Caco-2 (cell line): ENCODE measurements at regions not wholly inside any gene's neighbourhood (a gene's known extent, or its start where the extent isn't known, plus 50 kb on each side); places are given as distances from the start of the nearest gene placed in this dataset.

Experiments
- BruUV-seq: library from RNA; stranded (reverse); fragments of 400-500 nt; replicated peaks from 2 replicates; lab custom pipeline; 2021; lab: Mats Ljungman, UMichigan
- CTCF ChIA-PET: fragments of 300-600 bp; sonication (Branson Sonifier 250); formaldehyde crosslinking; loops from one replicate; lab custom pipeline; 2022; ENCODE audit warnings: antibody characterized with exemption; lab: Charles Lee
- POLR2A ChIA-PET: fragments of 300-600 bp; sonication (Branson Sonifier 250); formaldehyde crosslinking; loops from one replicate; lab custom pipeline; 2022; ENCODE audit warnings: antibody characterized with exemption; lab: Charles Lee
- DNase-seq, 2 experiments: peaks; one replicate each; pipeline versions ENCODE4 v3.0.0 to v3.0.0-alpha.2; 2020 to 2022
- H3K27me3 ChIP-seq: replicated peaks from 2 replicates; pipeline ENCODE4 v1.6.0; 2011; ENCODE audit warnings: low read length; ENCODE audit not compliant: control insufficient read depth, insufficient read depth
- H3K36me3 ChIP-seq: 2 replicates; pipeline ENCODE4 v1.5.1; 2011; ENCODE audit warnings: low read length; ENCODE audit not compliant: control insufficient read depth, insufficient read depth
- H3K4me1 ChIP-seq: fragments of 250-450 bp; sonication (Bioruptor Pico); 2 replicates; pipeline ENCODE4 v1.5.1; 2020; ENCODE audit warnings: mild to moderate bottlenecking
- H3K4me3 ChIP-seq: 2 replicates; pipeline ENCODE4 v1.5.1; 2011; ENCODE audit warnings: low read depth, mild to moderate bottlenecking, control low read depth, low read length
- H3K9me3 ChIP-seq: fragments of 250-450 bp; sonication (Bioruptor Pico); 2 replicates; pipeline ENCODE4 v1.5.1; 2020; ENCODE audit warnings: mild to moderate bottlenecking, moderate library complexity
- H3K27ac Mint-ChIP-seq: one replicate; pipeline ENCODE4 v1.8.0; 2022; ENCODE audit warnings: mixed read lengths; ENCODE audit not compliant: unreplicated experiment
- H3K27me3 Mint-ChIP-seq: one replicate; pipeline ENCODE4 v1.8.0; 2022; ENCODE audit warnings: mixed read lengths; ENCODE audit not compliant: insufficient read depth, unreplicated experiment
- H3K36me3 Mint-ChIP-seq: one replicate; pipeline ENCODE4 v1.8.0; 2022; ENCODE audit warnings: mild to moderate bottlenecking, mixed read lengths; ENCODE audit not compliant: insufficient read depth, unreplicated experiment
- H3K4me1 Mint-ChIP-seq: one replicate; pipeline ENCODE4 v1.8.0; 2022; ENCODE audit warnings: low read depth, mixed read lengths; ENCODE audit not compliant: unreplicated experiment
- H3K4me3 Mint-ChIP-seq: one replicate; pipeline ENCODE4 v1.8.0; 2022; ENCODE audit warnings: mild to moderate bottlenecking, moderate library complexity, mixed read lengths; ENCODE audit not compliant: unreplicated experiment
- H3K9me3 Mint-ChIP-seq: one replicate; pipeline ENCODE4 v1.8.0; 2022; ENCODE audit warnings: mixed read lengths; ENCODE audit not compliant: unreplicated experiment
- CTCF ChIP-seq, 2 experiments: fragments of 200-600 bp in 1 of 2; IDR thresholded peaks; 1 replicate in 1 of 2; 2 replicates in 1 of 2; pipeline versions ENCODE4 v1.5.1 to v1.8.0; 2011 to 2022; ENCODE audit warnings: antibody characterized with exemption in 1 of 2, control low read depth in 1 of 2, inconsistent platforms in 1 of 2, low read depth in 1 of 2, low read length in 1 of 2, mild to moderate bottlenecking in 1 of 2, moderate library complexity in 1 of 2; ENCODE audit not compliant: insufficient read depth in 1 of 2, severe bottlenecking in 1 of 2, unreplicated experiment in 1 of 2
- intact Hi-C: fragments of 100-400 bp; cut with micrococcal nuclease; formaldehyde crosslinking; loops from one replicate; pipeline ENCODE4 v1.10.0; 2022; ENCODE audit not compliant: unreplicated experiment

DNA sequence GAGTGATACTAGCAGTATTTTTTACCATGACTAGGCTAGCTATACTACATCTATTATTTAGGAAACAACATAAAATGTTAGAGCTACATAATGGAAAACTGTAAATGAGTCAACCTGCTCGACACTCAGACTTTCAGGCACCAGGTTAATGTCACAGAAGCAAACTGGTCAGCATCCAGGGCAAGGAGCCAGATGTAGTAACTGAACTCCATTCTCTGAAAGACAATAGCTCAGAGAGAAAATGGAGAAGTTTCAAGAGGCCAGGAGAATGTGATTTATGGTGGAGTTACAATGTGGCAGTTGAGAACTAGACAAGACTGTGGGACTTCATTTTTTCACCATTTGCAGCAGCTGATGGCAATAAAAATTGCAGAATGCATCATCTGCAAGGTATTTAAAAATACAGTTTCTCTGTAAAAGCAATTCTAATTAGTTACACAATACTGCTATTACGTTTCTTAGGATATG lies 342.7 kb upstream of the PABPC4L start:
- CTCF ChIA-PET = no interaction called here
- peaks cover 14% of the 10 kb centered on the region for H3K9me3 Mint-ChIP-seq

DNA sequence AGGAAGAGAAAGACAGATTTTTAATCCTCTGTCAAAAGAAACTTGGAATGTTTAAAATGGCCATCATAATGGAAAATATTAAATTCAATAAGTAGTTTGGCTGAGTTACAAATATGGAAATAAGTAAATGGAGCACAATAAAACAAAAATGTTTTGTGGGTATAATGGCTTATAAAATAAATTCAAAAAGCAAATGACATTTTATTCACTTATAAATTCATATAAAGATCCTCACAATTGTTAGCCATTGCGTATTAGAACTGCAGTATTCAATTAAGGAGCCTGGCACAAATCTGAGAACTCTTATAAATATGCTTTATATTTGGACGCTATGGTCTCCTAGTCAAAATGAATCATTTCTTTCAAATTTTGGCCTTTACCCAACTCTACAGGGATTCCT lies 339.0 kb upstream of the PABPC4L start:
- ChIA-PET CTCF (no interaction called here), POLR2A (no interaction called here)
- intact Hi-C loops = no loop called here
- H3K36me3 Mint-ChIP-seq = no peaks in the 10 kb centered on the region
- H3K4me3 ChIP-seq = no peak overlapping the region
- no peak for DNase-seq
- H3K27me3 ChIP-seq = no peaks in the 10 kb centered on the region
- H3K4me1 ChIP-seq = no peaks in the 10 kb centered on the region
- no peak for TF ChIP-seq CTCF (IDR thresholded peaks at IDR 0.05; ENCODE audit: insufficient read depth in 1 of 2, low read depth in 1 of 2, low read length in 1 of 2, severe bottlenecking in 1 of 2, unreplicated experiment in 1 of 2)
- H3K27me3 Mint-ChIP-seq = no peaks in the 10 kb centered on the region
- H3K4me3 Mint-ChIP-seq = no peak overlapping the region
- no peak overlapping the region for H3K27ac Mint-ChIP-seq
- no peaks in the 10 kb centered on the region for H3K4me1 Mint-ChIP-seq
- no peaks in the 10 kb centered on the region for H3K9me3 Mint-ChIP-seq
- no peaks in the 10 kb centered on the region for H3K9me3 ChIP-seq
- BruUV-seq = no TSS peak
- no peaks in the 10 kb centered on the region for H3K36me3 ChIP-seq

More for the DNA sequence above, 342.7 kb upstream of the PABPC4L start:
- TF ChIP-seq CTCF (IDR thresholded peaks at IDR 0.05; ENCODE audit: insufficient read depth in 1 of 2, low read depth in 1 of 2, low read length in 1 of 2, severe bottlenecking in 1 of 2, unreplicated experiment in 1 of 2) = no peak
- DNase-seq = no peak
- H3K27ac Mint-ChIP-seq = no peak overlapping the region
- Histone ChIP-seq H3K36me3 (no peaks in the 10 kb centered on the region), H3K27me3 (no peaks in the 10 kb centered on the region), H3K4me3 (no peak overlapping the region), H3K9me3 (no peaks in the 10 kb centered on the region), H3K4me1 (no peaks in the 10 kb centered on the region)
- BruUV-seq = no TSS peak
- no peaks in the 10 kb centered on the region for H3K36me3 Mint-ChIP-seq
- POLR2A ChIA-PET = no interaction called here
- intact Hi-C loops = no loop called here
- H3K27me3 Mint-ChIP-seq = no peaks in the 10 kb centered on the region
- H3K4me1 Mint-ChIP-seq = no peaks in the 10 kb centered on the region
- no peak overlapping the region for H3K4me3 Mint-ChIP-seq

GRCh38 chr4:134539729-134540231 lies 338.2 kb upstream of the PABPC4L start:
- Mint-ChIP-seq H3K27me3 (no peaks in the 10 kb centered on the region), H3K4me1 (no peaks in the 10 kb centered on the region), H3K36me3 (no peaks in the 10 kb centered on the region), H3K4me3 (no peak overlapping the region), H3K27ac (no peak overlapping the region), H3K9me3 (no peaks in the 10 kb centered on the region)
- CTCF ChIA-PET = no interaction called here
- Histone ChIP-seq H3K27me3 (no peaks in the 10 kb centered on the region), H3K4me3 (no peak overlapping the region), H3K4me1 (no peaks in the 10 kb centered on the region), H3K9me3 (no peaks in the 10 kb centered on the region), H3K36me3 (no peaks in the 10 kb centered on the region)
- intact Hi-C loops = no loop called here
- BruUV-seq = no TSS peak
- DNase-seq = no peak
- POLR2A ChIA-PET = no interaction called here
- no peak for TF ChIP-seq CTCF (IDR thresholded peaks at IDR 0.05; ENCODE audit: insufficient read depth in 1 of 2, low read depth in 1 of 2, low read length in 1 of 2, severe bottlenecking in 1 of 2, unreplicated experiment in 1 of 2)
